ENCODE measurements at regions not wholly inside any gene's neighbourhood (a gene's known extent, or its start where the extent isn't known, plus 50 kb on each side); places are given as distances from the start of the nearest gene placed in this dataset.

DNA sequence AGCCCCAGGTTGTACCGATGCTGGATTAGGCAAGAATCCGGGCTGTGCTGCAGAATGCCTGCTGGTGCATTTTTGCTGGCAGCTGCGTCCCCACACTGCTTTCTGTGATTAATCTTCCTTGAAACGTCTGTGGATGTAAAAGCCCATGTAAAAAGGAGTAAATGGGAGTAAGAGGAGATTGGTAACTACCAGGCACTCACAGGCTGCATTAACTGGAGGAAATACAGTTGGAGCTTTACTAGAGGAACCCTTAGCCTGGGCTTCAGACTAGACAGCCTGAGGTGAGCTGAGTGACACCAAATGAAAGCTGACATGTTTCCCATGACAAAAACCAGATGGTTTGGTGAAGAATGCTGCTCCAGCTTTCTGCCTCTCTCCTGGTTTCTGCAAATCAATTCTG, 190.4 kb upstream of the GAS1 start:
- no peak overlapping the region for H3K4me3 ChIP-seq (ENCODE audit: low read depth in 1 of 5, low read length in 5 of 5)
- H3K27ac ChIP-seq (ENCODE audit: low read depth, low read length), result no peak overlapping the region
- no peak overlapping the region for H3K9ac ChIP-seq (ENCODE audit: low read length in 5 of 5)
- H3K4me1 ChIP-seq (ENCODE audit: control insufficient read depth in 5 of 5, insufficient read depth in 5 of 5, low read length in 5 of 5), result no peaks in the 10 kb centered on the region
- peaks cover 0 to 3% (median 0%) of the 10 kb centered on the region in 5 donors for H3K9me3 ChIP-seq (ENCODE audit: control insufficient read depth in 5 of 5, low read length in 5 of 5)
- H3K36me3 ChIP-seq (ENCODE audit: control insufficient read depth in 5 of 5, insufficient read depth in 5 of 5, low read length in 5 of 5), result no peaks in the 10 kb centered on the region
- H3K27me3 ChIP-seq (ENCODE audit: control insufficient read depth in 5 of 5, insufficient read depth in 4 of 5, low read length in 5 of 5), result peaks cover 0 to 5% (median 0%) of the 10 kb centered on the region in 5 donors

DNA sequence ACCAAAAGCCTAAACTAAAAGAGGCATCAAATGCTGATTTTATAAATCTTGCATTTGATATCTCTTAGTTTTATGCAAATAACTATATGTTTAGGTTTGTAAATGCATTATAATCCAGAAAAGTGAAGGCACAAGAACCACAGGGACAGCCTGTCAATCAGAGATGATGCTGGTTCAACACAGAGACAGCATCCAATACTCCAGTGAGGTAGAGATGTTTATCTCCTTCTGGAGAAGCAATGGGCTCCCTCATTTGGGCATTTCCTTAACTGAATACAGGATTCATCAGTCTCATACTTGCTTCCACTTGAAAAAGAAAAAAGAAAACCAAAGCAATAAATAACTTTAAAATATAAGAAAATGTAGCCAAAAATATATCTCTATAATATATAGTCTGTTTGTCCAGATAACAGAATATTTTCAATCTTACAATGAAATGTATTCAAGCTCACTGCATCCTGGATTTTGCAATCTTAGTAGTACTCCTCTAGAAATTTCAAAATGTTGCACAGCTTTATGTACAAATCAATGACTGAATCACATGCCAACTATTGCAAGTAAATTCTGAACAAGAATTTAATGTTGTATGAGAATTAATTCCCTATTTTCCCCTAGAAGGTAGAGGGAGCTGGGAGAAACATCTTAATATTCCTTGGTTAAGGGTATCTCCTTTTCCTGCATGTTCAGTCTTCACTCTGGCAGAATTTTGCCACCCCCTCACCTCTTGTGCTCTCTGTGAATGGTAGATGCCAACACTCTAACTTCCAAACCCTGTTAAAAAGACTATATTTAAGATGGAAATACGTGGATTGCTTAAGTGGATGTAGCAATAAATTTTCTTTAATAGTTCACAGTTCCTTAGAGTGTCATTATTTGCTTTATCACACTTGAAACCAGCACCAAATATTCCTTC, 191.1 kb upstream of the GAS1 start:
- H3K9ac ChIP-seq (ENCODE audit: low read length in 5 of 5), result no peak overlapping the region
- H3K36me3 ChIP-seq (ENCODE audit: control insufficient read depth in 5 of 5, insufficient read depth in 5 of 5, low read length in 5 of 5), result no peaks in the 10 kb centered on the region
- no peak overlapping the region for H3K4me3 ChIP-seq (ENCODE audit: low read depth in 1 of 5, low read length in 5 of 5)
- peaks cover 0 to 5% (median 0%) of the 10 kb centered on the region in 5 donors for H3K27me3 ChIP-seq (ENCODE audit: control insufficient read depth in 5 of 5, insufficient read depth in 4 of 5, low read length in 5 of 5)
- H3K4me1 ChIP-seq (ENCODE audit: control insufficient read depth in 5 of 5, insufficient read depth in 5 of 5, low read length in 5 of 5), result no peaks in the 10 kb centered on the region
- H3K9me3 ChIP-seq (ENCODE audit: control insufficient read depth in 5 of 5, low read length in 5 of 5), result no peaks in the 10 kb centered on the region
- H3K27ac ChIP-seq (ENCODE audit: low read depth, low read length), result no peak overlapping the region

DNA sequence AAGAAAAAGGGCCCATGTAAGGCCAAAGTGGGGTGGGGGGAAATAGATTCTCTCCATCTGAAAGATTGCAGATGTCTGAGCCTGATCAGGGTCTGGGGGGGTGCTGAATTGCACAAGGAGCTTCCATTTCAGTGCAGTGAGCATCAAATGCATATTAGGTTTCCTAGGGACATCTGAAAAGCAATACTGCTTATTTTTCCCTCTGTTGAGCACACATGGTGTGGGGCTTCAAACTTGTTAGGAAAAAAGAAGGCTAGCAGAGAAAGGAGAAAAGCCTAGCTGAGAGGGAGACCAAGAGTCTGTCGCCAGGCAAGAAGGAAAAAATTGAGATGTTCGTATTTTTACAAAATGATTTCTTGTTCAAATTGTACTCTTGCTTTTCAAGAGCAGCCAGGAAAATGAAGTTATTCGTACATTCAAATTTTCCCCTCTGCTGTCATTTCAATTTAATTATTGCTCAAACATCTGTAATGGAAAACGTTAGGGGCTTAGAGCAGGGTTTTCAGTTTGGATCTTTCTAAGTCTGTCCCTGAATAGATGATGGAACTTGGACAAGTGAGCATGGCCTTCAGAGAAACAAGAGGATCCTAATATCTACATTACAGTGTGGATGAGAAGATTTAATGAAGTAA, 191.9 kb upstream of the GAS1 start:
- H3K4me1 ChIP-seq (ENCODE audit: control insufficient read depth in 5 of 5, insufficient read depth in 5 of 5, low read length in 5 of 5), result no peaks in the 10 kb centered on the region

DNA sequence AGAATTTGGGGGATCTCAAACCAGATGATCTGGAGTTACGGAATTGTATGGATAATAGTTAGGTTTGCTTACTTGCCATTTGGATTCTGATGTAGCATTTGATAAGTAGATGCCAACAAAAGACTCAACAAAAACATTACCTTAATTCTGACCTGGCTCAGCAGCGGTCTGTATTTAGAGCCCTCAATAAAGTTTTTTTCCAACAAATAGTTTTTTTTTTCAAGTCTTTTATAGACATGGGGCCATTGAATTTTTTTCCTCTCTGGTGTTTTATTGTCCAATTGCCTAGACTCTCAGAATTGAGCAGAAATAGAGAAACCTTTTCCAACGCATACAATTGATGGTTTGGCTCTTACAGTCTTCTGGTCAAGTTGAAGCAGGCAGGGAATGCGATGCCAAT, 192.8 kb upstream of the GAS1 start:
- H3K27me3 ChIP-seq (ENCODE audit: control insufficient read depth in 5 of 5, insufficient read depth in 4 of 5, low read length in 5 of 5), result peaks cover 0 to 5% (median 0%) of the 10 kb centered on the region in 5 donors
- H3K9ac ChIP-seq (ENCODE audit: low read length in 5 of 5), result no peak overlapping the region
- no peak overlapping the region for H3K27ac ChIP-seq (ENCODE audit: low read depth, low read length)
- H3K36me3 ChIP-seq (ENCODE audit: control insufficient read depth in 5 of 5, insufficient read depth in 5 of 5, low read length in 5 of 5), result no peaks in the 10 kb centered on the region
- no peak overlapping the region for H3K4me3 ChIP-seq (ENCODE audit: low read depth in 1 of 5, low read length in 5 of 5)
- H3K4me1 ChIP-seq (ENCODE audit: control insufficient read depth in 5 of 5, insufficient read depth in 5 of 5, low read length in 5 of 5), result no peaks in the 10 kb centered on the region
- no peaks in the 10 kb centered on the region for H3K9me3 ChIP-seq (ENCODE audit: control insufficient read depth in 5 of 5, low read length in 5 of 5)

More for the DNA sequence above, 191.9 kb upstream of the GAS1 start:
- Histone ChIP-seq H3K4me3 (ENCODE audit: low read depth in 1 of 5, low read length in 5 of 5) (no peak overlapping the region), H3K9me3 (ENCODE audit: control insufficient read depth in 5 of 5, low read length in 5 of 5) (no peaks in the 10 kb centered on the region), H3K27ac (ENCODE audit: low read depth, low read length) (no peak overlapping the region), H3K27me3 (ENCODE audit: control insufficient read depth in 5 of 5, insufficient read depth in 4 of 5, low read length in 5 of 5) (peaks cover 0 to 5% (median 0%) of the 10 kb centered on the region in 5 donors), H3K9ac (ENCODE audit: low read length in 5 of 5) (no peak overlapping the region), H3K36me3 (ENCODE audit: control insufficient read depth in 5 of 5, insufficient read depth in 5 of 5, low read length in 5 of 5) (no peaks in the 10 kb centered on the region)

DNA sequence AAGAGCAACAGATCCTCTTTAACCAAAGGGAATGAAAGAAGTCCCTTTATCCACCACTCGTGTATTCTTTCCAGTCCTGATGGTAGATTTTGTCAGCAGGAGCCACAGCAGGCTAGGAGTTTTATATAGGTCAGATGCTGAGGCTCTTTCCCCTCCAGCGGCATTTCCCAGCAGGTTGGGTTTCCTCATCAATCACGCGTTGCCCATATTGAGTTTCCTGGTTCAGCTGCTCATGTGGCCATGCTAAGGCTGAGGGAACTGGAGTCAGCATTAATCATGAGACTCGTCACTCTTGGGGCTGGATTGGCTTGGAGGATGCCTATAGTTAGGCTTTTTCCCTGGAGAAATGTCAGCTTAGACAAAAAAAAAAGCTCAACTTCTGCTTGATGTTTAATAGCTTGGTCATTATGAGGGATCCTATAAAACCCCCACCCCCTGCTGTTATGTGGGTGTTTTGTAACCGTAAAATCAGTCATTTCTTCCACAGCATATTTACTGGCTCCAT, 193.4 kb upstream of the GAS1 start:
- Histone ChIP-seq H3K4me3 (ENCODE audit: low read depth in 1 of 5, low read length in 5 of 5) (no peak overlapping the region), H3K36me3 (ENCODE audit: control insufficient read depth in 5 of 5, insufficient read depth in 5 of 5, low read length in 5 of 5) (no peaks in the 10 kb centered on the region), H3K27ac (ENCODE audit: low read depth, low read length) (no peak overlapping the region), H3K4me1 (ENCODE audit: control insufficient read depth in 5 of 5, insufficient read depth in 5 of 5, low read length in 5 of 5) (no peaks in the 10 kb centered on the region), H3K9me3 (ENCODE audit: control insufficient read depth in 5 of 5, low read length in 5 of 5) (no peaks in the 10 kb centered on the region), H3K9ac (ENCODE audit: low read length in 5 of 5) (no peak overlapping the region), H3K27me3 (ENCODE audit: control insufficient read depth in 5 of 5, insufficient read depth in 4 of 5, low read length in 5 of 5) (peaks cover 0 to 5% (median 0%) of the 10 kb centered on the region in 5 donors)

DNA sequence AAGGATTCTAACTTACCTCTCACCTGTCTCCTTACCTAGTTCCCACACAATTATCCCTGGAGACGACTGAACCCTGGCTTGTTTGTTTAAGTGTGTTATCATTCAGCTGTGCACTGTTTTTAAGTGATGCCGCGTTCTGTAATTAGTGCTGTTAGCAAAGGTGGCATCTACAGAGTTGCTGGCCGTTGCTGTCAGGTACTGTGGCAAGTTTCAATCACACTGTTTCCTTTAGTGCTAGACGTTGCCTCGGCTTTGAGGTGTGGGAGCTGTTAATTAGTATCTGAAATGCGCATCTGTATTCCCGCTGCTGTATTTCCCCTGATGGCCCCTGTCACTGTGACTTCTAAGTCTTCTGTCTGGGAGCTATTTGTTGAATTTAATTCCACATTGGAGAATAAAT, 193.8 kb upstream of the GAS1 start:
- H3K36me3 ChIP-seq (ENCODE audit: control insufficient read depth in 5 of 5, insufficient read depth in 5 of 5, low read length in 5 of 5), result no peaks in the 10 kb centered on the region
- H3K4me1 ChIP-seq (ENCODE audit: control insufficient read depth in 5 of 5, insufficient read depth in 5 of 5, low read length in 5 of 5), result no peaks in the 10 kb centered on the region
- H3K4me3 ChIP-seq (ENCODE audit: low read depth in 1 of 5, low read length in 5 of 5), result no peak overlapping the region
- H3K27ac ChIP-seq (ENCODE audit: low read depth, low read length), result no peak overlapping the region
- peaks cover 0 to 5% (median 0%) of the 10 kb centered on the region in 5 donors for H3K27me3 ChIP-seq (ENCODE audit: control insufficient read depth in 5 of 5, insufficient read depth in 4 of 5, low read length in 5 of 5)
- no peak overlapping the region for H3K9ac ChIP-seq (ENCODE audit: low read length in 5 of 5)
- no peaks in the 10 kb centered on the region for H3K9me3 ChIP-seq (ENCODE audit: control insufficient read depth in 5 of 5, low read length in 5 of 5)

DNA sequence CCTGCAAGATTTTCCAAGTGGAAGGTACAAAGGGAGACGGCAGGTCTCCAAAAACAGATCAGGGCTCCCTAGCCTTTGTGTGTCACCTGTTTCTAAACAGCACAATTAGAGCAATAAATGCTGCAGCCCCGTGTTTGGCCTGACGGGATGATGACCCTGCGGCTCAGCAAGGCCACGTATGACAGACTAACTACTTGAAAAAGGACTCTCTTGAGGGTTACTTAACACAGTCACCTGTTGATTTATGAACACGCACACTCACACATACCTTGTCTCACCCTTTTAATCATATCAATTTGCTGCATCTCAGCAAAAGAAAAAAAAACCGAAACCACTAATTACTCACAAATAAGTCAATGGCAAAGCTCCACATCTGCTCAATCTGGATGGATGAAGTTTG, 199.6 kb upstream of the GAS1 start:
- Histone ChIP-seq H3K36me3 (ENCODE audit: control insufficient read depth in 5 of 5, insufficient read depth in 5 of 5, low read length in 5 of 5) (no peaks in the 10 kb centered on the region), H3K4me1 (ENCODE audit: control insufficient read depth in 5 of 5, insufficient read depth in 5 of 5, low read length in 5 of 5) (peaks cover 4 to 16% (median 12%) of the 10 kb centered on the region in 5 donors), H3K4me3 (ENCODE audit: low read depth in 1 of 5, low read length in 5 of 5) (no peak overlapping the region), H3K27me3 (ENCODE audit: control insufficient read depth in 5 of 5, insufficient read depth in 4 of 5, low read length in 5 of 5) (peaks cover 0 to 5% (median 0%) of the 10 kb centered on the region in 5 donors), H3K9me3 (ENCODE audit: control insufficient read depth in 5 of 5, low read length in 5 of 5) (peaks cover 0 to 3% (median 0%) of the 10 kb centered on the region in 5 donors), H3K27ac (ENCODE audit: low read depth, low read length) (no peak overlapping the region), H3K9ac (ENCODE audit: low read length in 5 of 5) (no peak overlapping the region)

DNA sequence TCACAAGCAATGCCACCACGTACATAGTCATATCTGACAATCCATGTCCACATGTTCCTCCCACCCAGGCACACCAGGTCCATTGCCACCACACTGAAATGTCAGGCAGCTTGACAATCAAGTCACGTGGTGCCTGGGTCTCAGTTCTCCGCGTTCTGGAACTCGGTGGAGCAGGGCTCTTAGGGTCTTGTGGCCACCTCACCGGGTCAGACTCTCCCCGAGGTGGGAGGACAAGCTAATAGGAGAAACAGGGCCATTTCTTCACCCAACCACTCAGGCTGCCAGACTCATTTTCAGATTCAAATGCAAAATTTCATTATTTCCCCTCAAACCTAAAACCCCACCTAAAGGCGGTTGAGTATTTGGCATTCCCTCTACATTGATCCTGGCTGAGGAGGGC, 200.5 kb upstream of the GAS1 start:
- Histone ChIP-seq H3K9ac (ENCODE audit: low read length in 5 of 5) (peak overlapping the region in 4 of 5 donors; percentile 19 to 74 (median 52)), H3K4me3 (ENCODE audit: low read depth in 1 of 5, low read length in 5 of 5) (peak overlapping the region; percentile 10 to 69 (median 59)), H3K27me3 (ENCODE audit: control insufficient read depth in 5 of 5, insufficient read depth in 4 of 5, low read length in 5 of 5) (no peaks in the 10 kb centered on the region), H3K36me3 (ENCODE audit: control insufficient read depth in 5 of 5, insufficient read depth in 5 of 5, low read length in 5 of 5) (no peaks in the 10 kb centered on the region), H3K27ac (ENCODE audit: low read depth, low read length) (peak overlapping the region; percentile 77), H3K4me1 (ENCODE audit: control insufficient read depth in 5 of 5, insufficient read depth in 5 of 5, low read length in 5 of 5) (peaks cover 4 to 16% (median 12%) of the 10 kb centered on the region in 5 donors), H3K9me3 (ENCODE audit: control insufficient read depth in 5 of 5, low read length in 5 of 5) (peaks cover 0 to 3% (median 0%) of the 10 kb centered on the region in 5 donors)

DNA sequence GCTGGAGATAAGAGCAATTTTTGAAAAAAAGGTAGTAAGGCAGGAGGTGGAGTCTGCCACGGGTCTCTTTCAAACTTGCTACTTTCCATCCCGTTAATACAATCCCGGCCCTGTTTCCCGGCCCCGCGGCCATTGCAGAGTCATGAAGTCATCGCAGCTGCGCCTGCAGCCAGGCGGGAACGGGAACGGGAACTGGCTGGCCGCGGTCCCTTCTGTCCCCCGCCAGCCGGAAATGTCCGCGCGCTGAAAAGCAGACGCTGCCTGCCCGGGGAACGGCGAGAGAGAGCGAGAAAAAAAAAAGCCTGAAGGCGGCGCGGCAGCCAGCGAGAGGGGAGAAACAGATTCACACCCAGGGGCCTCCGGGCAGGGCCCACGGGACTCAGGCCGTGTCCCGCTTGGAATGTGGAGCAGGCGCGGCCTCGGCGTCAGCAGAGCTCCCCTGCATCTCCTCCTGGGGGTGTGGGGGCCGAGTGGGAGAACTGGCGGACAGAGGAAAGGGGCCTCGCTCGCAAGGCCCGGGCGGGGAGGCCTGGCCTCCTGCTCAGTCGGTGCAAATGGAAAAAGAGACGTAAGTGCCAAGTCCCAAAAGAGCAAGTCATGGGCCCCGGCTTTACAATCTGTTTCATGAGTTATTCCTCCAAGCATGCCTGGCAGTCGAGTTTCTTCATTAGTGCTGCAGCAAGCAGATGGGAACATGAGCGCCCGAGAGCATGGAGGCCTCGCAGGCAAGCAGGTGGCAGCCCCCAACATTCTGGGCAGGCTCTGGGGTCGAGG, 201.2 kb upstream of the GAS1 start:
- no peaks in the 10 kb centered on the region for H3K36me3 ChIP-seq (ENCODE audit: control insufficient read depth in 5 of 5, insufficient read depth in 5 of 5, low read length in 5 of 5)
- no peaks in the 10 kb centered on the region for H3K27me3 ChIP-seq (ENCODE audit: control insufficient read depth in 5 of 5, insufficient read depth in 4 of 5, low read length in 5 of 5)
- H3K4me1 ChIP-seq (ENCODE audit: control insufficient read depth in 5 of 5, insufficient read depth in 5 of 5, low read length in 5 of 5), result peaks cover 4 to 16% (median 12%) of the 10 kb centered on the region in 5 donors
- H3K9ac ChIP-seq (ENCODE audit: low read length in 5 of 5), result peak overlapping the region in 4 of 5 donors; percentile 47 to 74 (median 65)
- H3K4me3 ChIP-seq (ENCODE audit: low read depth in 1 of 5, low read length in 5 of 5), result peak overlapping the region; percentile 10 to 69 (median 59)
- peaks cover 0 to 3% (median 0%) of the 10 kb centered on the region in 5 donors for H3K9me3 ChIP-seq (ENCODE audit: control insufficient read depth in 5 of 5, low read length in 5 of 5)
- peak overlapping the region; percentile 77 for H3K27ac ChIP-seq (ENCODE audit: low read depth, low read length)
